Tibial artery (tissue), 4 donors: ENCODE measurements at regions not wholly inside any gene's neighbourhood (a gene's known extent, or its start where the extent isn't known, plus 50 kb on each side); places are given as distances from the start of the nearest gene placed in this dataset.

Source experiments
- DNase-seq, 2 donors: peaks; one replicate each; pipeline ENCODE4 v3.0.0-alpha.2; 2019
- H3K27ac ChIP-seq, 2 donors: fragments of 200-600 bp; sonication (generic) in 1 of 2; 1 replicate in 1 of 2; 2 replicates in 1 of 2; pipeline ENCODE4 v1.5.1; 2018 to 2019; ENCODE audit warnings: mild to moderate bottlenecking in 1 of 2
- H3K27me3 ChIP-seq, 2 donors: fragments of 200-600 bp; sonication (generic) in 1 of 2; one replicate each; pipeline versions ENCODE4 v1.5.1 to v1.6.0; 2016 to 2019
- H3K36me3 ChIP-seq, 3 donors: fragments of 200-600 bp; sonication (generic) in 2 of 3; one replicate each; pipeline ENCODE4 v1.5.1; 2016 to 2019; ENCODE audit warnings: mild to moderate bottlenecking in 2 of 3
- H3K4me1 ChIP-seq, 4 donors: fragments of 200-600 bp; sonication (generic) in 2 of 4; 1 replicate in 3 of 4; 2 replicates in 1 of 4; pipeline ENCODE4 v1.5.1; 2016 to 2019
- H3K4me3 ChIP-seq, 2 donors: fragments of 200-600 bp; sonication (generic) in 1 of 2; 1 replicate in 1 of 2; 2 replicates in 1 of 2; pipeline ENCODE4 v1.5.1; 2018 to 2019; ENCODE audit warnings: mild to moderate bottlenecking in 2 of 2
- H3K9me3 ChIP-seq, 3 donors: fragments of 200-600 bp; sonication (generic) in 1 of 3; one replicate each; pipeline ENCODE4 v1.5.1; 2016 to 2019
- intact Hi-C: fragments of 100-400 bp; cut with DNase I; formaldehyde crosslinking; loops from one replicate; pipeline ENCODE4 v1.15.0; 2023; ENCODE audit warnings: low total_unique reads
- TF ChIP-seq, protein P1 (sequence below), 2 experiments: fragments of 200-600 bp in 1 of 2; fragments of 450-650 bp in 1 of 2; IDR thresholded peaks; one replicate each; pipeline ENCODE4 v1.5.1; 2017 to 2019; ENCODE audit warnings: antibody characterized with exemption in 2 of 2, mild to moderate bottlenecking in 1 of 2, moderate library complexity in 1 of 2

DNA sequence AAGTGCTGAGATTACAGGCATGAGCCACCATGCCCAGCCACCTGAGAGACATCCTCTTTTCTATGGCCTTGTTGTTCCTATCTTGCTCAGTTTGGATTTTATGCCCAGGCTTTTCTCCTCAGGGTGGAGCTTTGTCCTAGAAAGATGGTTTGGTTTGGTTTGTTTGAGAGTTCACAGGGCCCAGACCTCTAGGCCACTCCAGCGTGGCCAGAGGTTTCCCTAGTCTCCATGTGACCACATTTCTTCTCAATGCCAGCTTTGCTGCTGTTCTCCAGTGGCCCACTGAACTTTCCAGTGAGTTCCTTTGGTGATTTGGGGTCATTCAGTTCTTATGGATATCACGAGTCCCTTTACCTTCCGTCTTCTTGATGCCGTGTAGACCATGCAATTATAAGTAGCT, 92.6 kb upstream of the SERBP1 start:
- no peak overlapping the region for H3K27ac ChIP-seq

DNA sequence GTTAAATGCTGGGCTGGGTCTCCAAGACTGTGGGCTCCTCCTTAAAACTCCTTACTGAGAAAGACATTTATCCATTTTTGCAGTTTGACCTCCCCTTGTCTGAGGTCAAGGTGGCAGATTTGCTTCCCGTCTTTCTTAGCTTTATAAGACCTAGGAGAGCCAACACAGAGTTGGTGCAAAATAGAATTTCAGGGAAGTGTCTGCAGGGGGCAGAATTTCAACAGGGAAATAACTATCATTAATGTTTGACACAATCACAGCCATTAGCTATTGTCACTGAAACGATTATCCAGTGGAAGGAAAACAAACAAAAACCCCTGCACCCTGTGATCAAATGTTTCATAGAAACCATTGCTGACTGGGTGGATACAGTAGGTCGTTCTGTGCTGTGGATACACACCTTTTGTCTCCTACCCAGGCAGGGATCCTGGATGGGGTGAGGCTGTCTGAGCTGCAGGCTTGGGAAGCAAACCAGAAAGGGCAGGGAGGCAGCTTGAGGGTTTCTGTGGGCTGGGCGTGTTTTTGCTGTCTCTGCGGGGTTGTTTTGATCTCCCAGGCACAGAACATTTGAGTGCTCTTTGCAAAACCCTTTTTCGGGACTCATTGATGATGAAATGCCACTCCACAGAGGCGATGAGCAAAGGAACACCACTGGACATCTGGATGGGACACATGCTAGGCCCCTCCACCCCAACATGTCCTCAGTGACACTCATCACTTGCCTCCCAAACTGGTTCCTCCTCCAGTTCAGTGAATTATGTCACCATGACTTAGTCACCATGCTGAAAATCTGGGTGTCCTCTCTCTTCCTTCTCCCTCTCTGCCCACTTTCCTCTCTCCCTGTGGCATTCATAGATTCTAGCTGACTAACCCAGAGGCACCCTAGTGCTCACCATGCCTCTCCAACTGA, 94.2 kb upstream of the SERBP1 start:
- H3K36me3 ChIP-seq: no peaks in the 10 kb centered on the region
- H3K27me3 ChIP-seq: no peaks in the 10 kb centered on the region
- H3K4me1 ChIP-seq: no peaks in the 10 kb centered on the region
- intact Hi-C loops: loop anchor here (10.0 kb wide), 1 partner anchor 590 kb away; no protein-coding TSS in a partner anchor
- H3K9me3 ChIP-seq: no peaks in the 10 kb centered on the region
- TF ChIP-seq, protein P1, sequence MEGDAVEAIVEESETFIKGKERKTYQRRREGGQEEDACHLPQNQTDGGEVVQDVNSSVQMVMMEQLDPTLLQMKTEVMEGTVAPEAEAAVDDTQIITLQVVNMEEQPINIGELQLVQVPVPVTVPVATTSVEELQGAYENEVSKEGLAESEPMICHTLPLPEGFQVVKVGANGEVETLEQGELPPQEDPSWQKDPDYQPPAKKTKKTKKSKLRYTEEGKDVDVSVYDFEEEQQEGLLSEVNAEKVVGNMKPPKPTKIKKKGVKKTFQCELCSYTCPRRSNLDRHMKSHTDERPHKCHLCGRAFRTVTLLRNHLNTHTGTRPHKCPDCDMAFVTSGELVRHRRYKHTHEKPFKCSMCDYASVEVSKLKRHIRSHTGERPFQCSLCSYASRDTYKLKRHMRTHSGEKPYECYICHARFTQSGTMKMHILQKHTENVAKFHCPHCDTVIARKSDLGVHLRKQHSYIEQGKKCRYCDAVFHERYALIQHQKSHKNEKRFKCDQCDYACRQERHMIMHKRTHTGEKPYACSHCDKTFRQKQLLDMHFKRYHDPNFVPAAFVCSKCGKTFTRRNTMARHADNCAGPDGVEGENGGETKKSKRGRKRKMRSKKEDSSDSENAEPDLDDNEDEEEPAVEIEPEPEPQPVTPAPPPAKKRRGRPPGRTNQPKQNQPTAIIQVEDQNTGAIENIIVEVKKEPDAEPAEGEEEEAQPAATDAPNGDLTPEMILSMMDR (IDR thresholded peaks at IDR 0.05): no peak
- H3K4me3 ChIP-seq: no peak overlapping the region
- no peak overlapping the region for H3K27ac ChIP-seq
- no peak for DNase-seq

More for the DNA sequence above, 92.6 kb upstream of the SERBP1 start:
- intact Hi-C loops: loop anchor here (10.0 kb wide), 1 partner anchor 592 kb away; no protein-coding TSS in a partner anchor
- Histone ChIP-seq H3K27me3 (no peaks in the 10 kb centered on the region), H3K36me3 (no peaks in the 10 kb centered on the region), H3K9me3 (no peaks in the 10 kb centered on the region), H3K4me1 (no peaks in the 10 kb centered on the region), H3K4me3 (no peak overlapping the region)
- DNase-seq: no peak
- TF ChIP-seq, protein P1 (IDR thresholded peaks at IDR 0.05): no peak

DNA sequence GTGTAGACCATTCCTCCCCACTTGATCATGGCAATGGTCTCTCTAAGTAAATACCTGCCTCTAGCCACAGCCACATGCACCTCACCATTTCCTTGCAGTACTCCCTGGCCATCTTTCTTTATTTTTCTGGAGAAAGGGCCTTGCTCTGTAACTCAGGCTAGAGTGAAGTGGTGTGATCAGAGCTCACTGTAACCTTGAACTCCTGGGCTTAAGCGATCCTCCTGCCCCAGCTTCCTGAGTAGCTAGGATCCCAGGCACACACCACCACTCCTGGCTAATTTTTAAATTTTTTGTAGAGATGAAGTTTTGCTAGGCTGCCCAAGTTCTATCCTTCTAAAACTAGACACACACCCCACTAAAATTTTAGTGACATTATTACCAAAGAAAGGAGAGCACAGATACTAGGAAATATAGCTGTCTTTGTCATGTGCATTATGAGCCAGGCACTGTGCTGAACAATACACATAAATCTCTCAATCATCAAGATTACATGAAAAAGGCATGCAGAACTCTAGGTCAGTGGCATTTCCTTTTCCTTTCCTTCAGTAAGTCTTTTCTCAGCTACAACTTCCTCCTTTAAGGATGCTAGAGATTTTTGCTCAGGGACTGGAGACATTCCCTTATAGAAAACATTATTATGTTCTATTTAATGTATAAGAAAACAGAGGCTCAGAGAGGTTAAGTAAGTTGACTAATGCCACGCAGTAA, 95.0 kb upstream of the SERBP1 start:
- DNase-seq: no peak
- Histone ChIP-seq H3K4me1 (no peaks in the 10 kb centered on the region), H3K36me3 (no peaks in the 10 kb centered on the region), H3K27me3 (no peaks in the 10 kb centered on the region), H3K9me3 (no peaks in the 10 kb centered on the region), H3K4me3 (no peak overlapping the region), H3K27ac (no peak overlapping the region)
- intact Hi-C loops: loop anchor here (10.0 kb wide), 1 partner anchor 590 kb away; no protein-coding TSS in a partner anchor
- TF ChIP-seq, protein P1 (IDR thresholded peaks at IDR 0.05): no peak

DNA sequence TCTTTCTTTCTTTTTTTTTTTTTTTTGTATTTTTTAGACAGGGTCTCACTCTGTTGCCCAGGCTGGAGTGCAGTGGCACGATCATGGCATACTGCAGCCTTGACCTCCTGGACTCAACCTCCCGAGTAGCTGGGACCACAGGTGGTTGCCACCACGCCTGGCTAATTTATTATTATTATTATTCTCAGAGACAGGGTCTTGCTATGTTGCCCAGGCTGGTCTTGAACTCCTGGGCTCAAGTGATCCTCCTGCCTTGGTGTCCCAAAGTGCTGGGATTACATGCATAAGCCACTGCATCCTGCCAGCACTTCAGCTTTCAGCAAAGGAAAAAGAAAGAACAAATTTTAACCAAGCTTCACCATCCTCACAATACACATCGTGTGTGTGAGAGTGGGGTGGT, 97.9 kb upstream of the SERBP1 start:
- TF ChIP-seq, protein P1 (IDR thresholded peaks at IDR 0.05): no peak
- intact Hi-C loops: loop anchor here (10.0 kb wide), 1 partner anchor 587 kb away; no protein-coding TSS in a partner anchor

DNA sequence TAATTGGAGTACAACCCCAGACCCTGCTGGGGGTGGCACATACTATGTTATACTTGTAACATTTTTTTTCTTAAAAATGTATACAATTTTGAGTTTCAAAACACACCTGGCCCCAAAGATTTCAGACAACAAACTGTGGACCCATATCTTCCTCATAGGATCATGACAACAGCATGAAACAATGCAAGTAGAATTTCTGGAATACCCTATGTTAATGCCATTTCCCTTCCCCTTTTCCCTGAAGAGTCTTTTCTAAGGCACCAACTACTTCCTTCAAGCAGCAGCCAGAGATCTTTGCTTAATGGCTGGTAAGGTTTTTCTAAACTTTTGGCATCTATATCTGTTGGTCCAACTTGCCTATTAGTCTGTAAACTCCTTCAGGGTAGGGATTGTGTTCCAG, 99.9 kb upstream of the SERBP1 start:
- H3K9me3 ChIP-seq: no peaks in the 10 kb centered on the region
- H3K27me3 ChIP-seq: no peaks in the 10 kb centered on the region
- no peak overlapping the region for H3K27ac ChIP-seq
- DNase-seq: no peak
- intact Hi-C loops: loop anchor here (10.0 kb wide), 1 partner anchor 305 kb away; the partner anchor contains the start of gene GNG12
- no peak overlapping the region for H3K4me3 ChIP-seq
- H3K36me3 ChIP-seq: no peaks in the 10 kb centered on the region
- TF ChIP-seq, protein P1 (IDR thresholded peaks at IDR 0.05): no peak
- H3K4me1 ChIP-seq: no peaks in the 10 kb centered on the region

More for the DNA sequence above, 97.9 kb upstream of the SERBP1 start:
- Histone ChIP-seq H3K36me3 (no peaks in the 10 kb centered on the region), H3K27ac (no peak overlapping the region), H3K4me1 (no peaks in the 10 kb centered on the region), H3K4me3 (no peak overlapping the region), H3K27me3 (no peaks in the 10 kb centered on the region), H3K9me3 (no peaks in the 10 kb centered on the region)
- no peak for DNase-seq
